GM23338 (cell line): ENCODE measurements at regions not wholly inside any gene's neighbourhood (a gene's known extent, or its start where the extent isn't known, plus 50 kb on each side); places are given as distances from the start of the nearest gene placed in this dataset.

Experiments used
- ATAC-seq: fragments of 200-7000 bp; cut with Tn5 transposase; 3 replicates; pipeline ENCODE4 v1.9.1; 2020
- DNase-seq: peaks from one replicate; pipeline ENCODE4 v3.0.0-alpha.2; 2015; ENCODE audit warnings: low spot score
- H2AFZ ChIP-seq: fragments of 200-600 bp; sonication (generic); 2 replicates; pipeline ENCODE4 v1.8.0; 2016; ENCODE audit warnings: antibody characterized with exemption, mild to moderate bottlenecking, moderate library complexity
- H3F3A ChIP-seq: fragments of 200-600 bp; sonication (generic); replicated peaks from 2 replicates; pipeline ENCODE4 v1.8.0; 2017; ENCODE audit warnings: antibody characterized with exemption, mixed run types, low read depth
- H3K27ac ChIP-seq: fragments of 200-600 bp; sonication (generic); 2 replicates; pipeline ENCODE4 v1.6.1; 2016; ENCODE audit warnings: low read depth
- H3K27me3 ChIP-seq: fragments of 200-600 bp; sonication (generic); 2 replicates; pipeline ENCODE4 v1.8.0; 2016; ENCODE audit warnings: mild to moderate bottlenecking, mixed run types, moderate library complexity; ENCODE audit not compliant: insufficient read depth
- H3K36me3 ChIP-seq: fragments of 200-600 bp; sonication (generic); 2 replicates; pipeline ENCODE4 v1.8.0; 2016; ENCODE audit warnings: mild to moderate bottlenecking; ENCODE audit not compliant: insufficient read depth
- H3K4me1 ChIP-seq: fragments of 200-600 bp; sonication (generic); 2 replicates; pipeline ENCODE4 v1.8.0; 2016; ENCODE audit warnings: mild to moderate bottlenecking, moderate library complexity; ENCODE audit not compliant: insufficient read depth
- H3K4me2 ChIP-seq: fragments of 200-600 bp; sonication (generic); 2 replicates; pipeline ENCODE4 v1.7.1; 2017; ENCODE audit warnings: mixed run types
- H3K4me3 ChIP-seq: fragments of 200-600 bp; sonication (generic); 2 replicates; pipeline ENCODE4 v1.6.1; 2016; ENCODE audit warnings: mixed run types
- H3K79me2 ChIP-seq: fragments of 200-600 bp; sonication (generic); replicated peaks from 2 replicates; pipeline ENCODE4 v1.8.0; 2017; ENCODE audit warnings: mild to moderate bottlenecking; ENCODE audit not compliant: insufficient read depth
- H3K9me2 ChIP-seq: fragments of 200-600 bp; sonication (generic); 2 replicates; pipeline ENCODE4 v1.8.0; 2017; ENCODE audit not compliant: insufficient read depth
- H4K20me1 ChIP-seq: fragments of 200-600 bp; sonication (generic); replicated peaks from 2 replicates; pipeline ENCODE4 v1.8.0; 2017; ENCODE audit warnings: mild to moderate bottlenecking; ENCODE audit not compliant: insufficient read depth
- H3K27ac Mint-ChIP-seq: 2 replicates; pipeline ENCODE4 v1.8.0; 2020; ENCODE audit warnings: inconsistent platforms, mild to moderate bottlenecking, moderate library complexity, mixed read lengths
- H3K27me3 Mint-ChIP-seq: 3 replicates; pipeline ENCODE4 v1.8.0; 2022; ENCODE audit warnings: low read depth, mild to moderate bottlenecking, moderate library complexity, mixed read lengths, inconsistent platforms; ENCODE audit not compliant: insufficient read depth, poor library complexity
- H3K36me3 Mint-ChIP-seq: 3 replicates; pipeline ENCODE4 v1.8.0; 2021; ENCODE audit warnings: low read depth, mild to moderate bottlenecking, inconsistent platforms, moderate library complexity, mixed read lengths
- H3K4me1 Mint-ChIP-seq: 3 replicates; pipeline ENCODE4 v1.8.0; 2020; ENCODE audit warnings: mild to moderate bottlenecking, inconsistent platforms, mixed read lengths
- H3K4me3 Mint-ChIP-seq: 3 replicates; pipeline ENCODE4 v1.8.0; 2021; ENCODE audit warnings: moderate library complexity, mild to moderate bottlenecking, inconsistent platforms, mixed read lengths
- H3K9me3 Mint-ChIP-seq: 3 replicates; pipeline ENCODE4 v1.8.0; 2020; ENCODE audit warnings: moderate library complexity, mild to moderate bottlenecking, inconsistent platforms, mixed read lengths
- CREB1 ChIP-seq: fragments of 250-450 bp; sonication (Bioruptor Pico); IDR thresholded peaks from 2 replicates; pipeline ENCODE4 v1.5.0; 2020; ENCODE audit warnings: low read depth, mild to moderate bottlenecking, moderate library complexity
- EZH2 ChIP-seq: fragments of 200-600 bp; sonication (generic); IDR thresholded peaks from one replicate; pipeline ENCODE4 v1.8.0; 2017; ENCODE audit warnings: antibody characterized with exemption, mild to moderate bottlenecking, low read depth; ENCODE audit not compliant: unreplicated experiment
- POLR2AphosphoS5 ChIP-seq: IDR thresholded peaks from 2 replicates; pipeline ENCODE4 v1.6.1; 2016; ENCODE audit warnings: antibody characterized with exemption, low read depth
- ZNF114 ChIP-seq: fragments of 250-450 bp; sonication (Bioruptor Pico); IDR thresholded peaks from 2 replicates; pipeline ENCODE4 v1.5.0; 2020; ENCODE audit warnings: mild to moderate bottlenecking, moderate library complexity
- ZNF331 ChIP-seq: fragments of 250-450 bp; sonication (Bioruptor Pico); IDR thresholded peaks from 2 replicates; pipeline ENCODE4 v1.5.0; 2020; ENCODE audit warnings: low read depth, mild to moderate bottlenecking, moderate library complexity
- TF ChIP-seq, protein P1 (sequence below): IDR thresholded peaks from 2 replicates; pipeline ENCODE4 v1.6.1; 2016; ENCODE audit warnings: antibody characterized with exemption
- TF ChIP-seq, protein P2 (sequence below), 2 experiments: fragments of 200-600 bp in 1 of 2; sonication (generic) in 1 of 2; conservative IDR thresholded peaks; 2 replicates each; pipeline versions ENCODE4 v1.5.1 to v1.6.1; 2016 to 2017; ENCODE audit warnings: antibody characterized with exemption in 2 of 2, low read depth in 2 of 2, mild to moderate bottlenecking in 2 of 2, moderate library complexity in 1 of 2
- TF ChIP-seq, protein P3 (sequence below): IDR thresholded peaks from one replicate; pipeline ENCODE4 v1.6.1; 2018; ENCODE audit warnings: antibody characterized with exemption; ENCODE audit not compliant: unreplicated experiment

DNA sequence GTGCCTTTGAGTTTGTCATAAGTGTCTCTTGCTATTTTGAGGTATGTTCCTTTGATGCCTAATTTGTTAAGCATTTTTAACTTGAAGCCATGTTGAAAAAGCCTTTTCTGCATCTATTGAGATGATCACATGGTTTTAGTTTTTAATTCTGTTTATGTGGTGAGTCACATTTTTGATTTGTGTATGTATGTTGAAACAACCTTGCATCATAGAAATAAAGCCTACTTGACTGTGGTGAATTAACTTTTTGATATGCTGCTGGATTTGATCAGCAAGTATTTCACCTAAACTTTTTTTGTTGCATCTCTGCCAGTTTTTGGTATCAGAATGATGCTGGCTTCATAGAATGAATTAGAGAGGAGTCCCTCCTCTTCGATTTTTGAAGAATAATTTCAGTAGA lies 469.7 kb downstream of the CDH2 start:
- peaks cover 13% of the 10 kb centered on the region; the same call in 2 of the 3 replicates for H3K9me3 Mint-ChIP-seq
- peaks cover 17% of the 10 kb centered on the region; the same call in 2 of the 3 replicates for H3K36me3 Mint-ChIP-seq
- peaks cover 2% of the 10 kb centered on the region for H3K27me3 Mint-ChIP-seq
- Histone ChIP-seq H3K27me3 (no peaks in the 10 kb centered on the region), H3K4me1 (peaks cover 15% of the 10 kb centered on the region), H3F3A (no peaks in the 10 kb centered on the region), H3K4me2 (no peak overlapping the region), H3K4me3 (no peak overlapping the region), H3K36me3 (no peaks in the 10 kb centered on the region), H4K20me1 (no peaks in the 10 kb centered on the region), H3K9me2 (0 out of 2 replicates have a peak, but pooled peaks cover 4% of the 10 kb centered on the region), H3K79me2 (no peaks in the 10 kb centered on the region), H2AFZ (no peak overlapping the region), H3K27ac (no peak overlapping the region)
- TF ChIP-seq, protein P1, sequence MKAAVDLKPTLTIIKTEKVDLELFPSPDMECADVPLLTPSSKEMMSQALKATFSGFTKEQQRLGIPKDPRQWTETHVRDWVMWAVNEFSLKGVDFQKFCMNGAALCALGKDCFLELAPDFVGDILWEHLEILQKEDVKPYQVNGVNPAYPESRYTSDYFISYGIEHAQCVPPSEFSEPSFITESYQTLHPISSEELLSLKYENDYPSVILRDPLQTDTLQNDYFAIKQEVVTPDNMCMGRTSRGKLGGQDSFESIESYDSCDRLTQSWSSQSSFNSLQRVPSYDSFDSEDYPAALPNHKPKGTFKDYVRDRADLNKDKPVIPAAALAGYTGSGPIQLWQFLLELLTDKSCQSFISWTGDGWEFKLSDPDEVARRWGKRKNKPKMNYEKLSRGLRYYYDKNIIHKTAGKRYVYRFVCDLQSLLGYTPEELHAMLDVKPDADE = no peak
- TF ChIP-seq, protein P2, sequence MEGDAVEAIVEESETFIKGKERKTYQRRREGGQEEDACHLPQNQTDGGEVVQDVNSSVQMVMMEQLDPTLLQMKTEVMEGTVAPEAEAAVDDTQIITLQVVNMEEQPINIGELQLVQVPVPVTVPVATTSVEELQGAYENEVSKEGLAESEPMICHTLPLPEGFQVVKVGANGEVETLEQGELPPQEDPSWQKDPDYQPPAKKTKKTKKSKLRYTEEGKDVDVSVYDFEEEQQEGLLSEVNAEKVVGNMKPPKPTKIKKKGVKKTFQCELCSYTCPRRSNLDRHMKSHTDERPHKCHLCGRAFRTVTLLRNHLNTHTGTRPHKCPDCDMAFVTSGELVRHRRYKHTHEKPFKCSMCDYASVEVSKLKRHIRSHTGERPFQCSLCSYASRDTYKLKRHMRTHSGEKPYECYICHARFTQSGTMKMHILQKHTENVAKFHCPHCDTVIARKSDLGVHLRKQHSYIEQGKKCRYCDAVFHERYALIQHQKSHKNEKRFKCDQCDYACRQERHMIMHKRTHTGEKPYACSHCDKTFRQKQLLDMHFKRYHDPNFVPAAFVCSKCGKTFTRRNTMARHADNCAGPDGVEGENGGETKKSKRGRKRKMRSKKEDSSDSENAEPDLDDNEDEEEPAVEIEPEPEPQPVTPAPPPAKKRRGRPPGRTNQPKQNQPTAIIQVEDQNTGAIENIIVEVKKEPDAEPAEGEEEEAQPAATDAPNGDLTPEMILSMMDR (conservative IDR thresholded peaks at IDR 0.05; ENCODE audit: low read depth in 2 of 2) = no peak
- TF ChIP-seq EZH2 = no peak
- TF ChIP-seq, protein P3, sequence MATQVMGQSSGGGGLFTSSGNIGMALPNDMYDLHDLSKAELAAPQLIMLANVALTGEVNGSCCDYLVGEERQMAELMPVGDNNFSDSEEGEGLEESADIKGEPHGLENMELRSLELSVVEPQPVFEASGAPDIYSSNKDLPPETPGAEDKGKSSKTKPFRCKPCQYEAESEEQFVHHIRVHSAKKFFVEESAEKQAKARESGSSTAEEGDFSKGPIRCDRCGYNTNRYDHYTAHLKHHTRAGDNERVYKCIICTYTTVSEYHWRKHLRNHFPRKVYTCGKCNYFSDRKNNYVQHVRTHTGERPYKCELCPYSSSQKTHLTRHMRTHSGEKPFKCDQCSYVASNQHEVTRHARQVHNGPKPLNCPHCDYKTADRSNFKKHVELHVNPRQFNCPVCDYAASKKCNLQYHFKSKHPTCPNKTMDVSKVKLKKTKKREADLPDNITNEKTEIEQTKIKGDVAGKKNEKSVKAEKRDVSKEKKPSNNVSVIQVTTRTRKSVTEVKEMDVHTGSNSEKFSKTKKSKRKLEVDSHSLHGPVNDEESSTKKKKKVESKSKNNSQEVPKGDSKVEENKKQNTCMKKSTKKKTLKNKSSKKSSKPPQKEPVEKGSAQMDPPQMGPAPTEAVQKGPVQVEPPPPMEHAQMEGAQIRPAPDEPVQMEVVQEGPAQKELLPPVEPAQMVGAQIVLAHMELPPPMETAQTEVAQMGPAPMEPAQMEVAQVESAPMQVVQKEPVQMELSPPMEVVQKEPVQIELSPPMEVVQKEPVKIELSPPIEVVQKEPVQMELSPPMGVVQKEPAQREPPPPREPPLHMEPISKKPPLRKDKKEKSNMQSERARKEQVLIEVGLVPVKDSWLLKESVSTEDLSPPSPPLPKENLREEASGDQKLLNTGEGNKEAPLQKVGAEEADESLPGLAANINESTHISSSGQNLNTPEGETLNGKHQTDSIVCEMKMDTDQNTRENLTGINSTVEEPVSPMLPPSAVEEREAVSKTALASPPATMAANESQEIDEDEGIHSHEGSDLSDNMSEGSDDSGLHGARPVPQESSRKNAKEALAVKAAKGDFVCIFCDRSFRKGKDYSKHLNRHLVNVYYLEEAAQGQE = no peak
- peaks cover 11% of the 10 kb centered on the region for H3K4me1 Mint-ChIP-seq
- DNase-seq (no peak), ATAC-seq (no peak)
- no peak overlapping the region for H3K4me3 Mint-ChIP-seq
- H3K27ac Mint-ChIP-seq = no peak overlapping the region

DNA sequence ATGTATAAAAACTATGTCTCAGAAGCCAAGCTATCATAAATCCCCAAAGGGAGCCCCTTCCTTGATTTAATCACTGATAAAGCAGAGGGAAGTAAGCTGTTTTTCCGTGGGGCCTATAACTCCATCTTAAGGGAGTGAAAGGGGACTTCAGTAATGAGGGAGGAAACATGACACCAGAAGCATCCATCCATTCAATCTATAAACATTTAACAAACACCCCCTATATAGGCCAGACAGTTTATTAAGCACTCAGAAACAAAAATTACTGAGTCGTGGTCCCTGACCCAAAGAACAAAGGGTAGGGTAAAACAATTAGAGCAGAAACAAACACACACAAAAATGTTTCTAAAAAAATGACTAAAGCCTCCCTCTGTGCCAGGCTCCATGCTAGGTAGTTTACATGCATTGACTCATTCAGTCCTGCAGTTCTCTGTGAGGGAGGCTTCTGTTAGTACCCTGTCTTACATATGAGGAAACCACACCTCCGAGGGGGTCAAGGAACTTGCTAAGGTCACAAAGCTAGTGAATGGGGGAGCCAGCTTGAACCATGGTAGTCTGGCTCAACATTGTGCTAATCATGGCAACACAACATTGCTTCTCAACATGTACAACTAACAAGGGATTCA lies 472.1 kb downstream of the CDH2 start:
- peak overlapping the region; percentile 68; the same call in 1 of the 2 replicates for H2AFZ ChIP-seq
- no peak overlapping the region for H3K27ac ChIP-seq
- H3K36me3 Mint-ChIP-seq = peaks cover 12% of the 10 kb centered on the region; the same call in 2 of the 3 replicates
- H3K36me3 ChIP-seq = no peaks in the 10 kb centered on the region
- DNase-seq (no peak), ATAC-seq (peak; percentile 68)
- H3K4me3 Mint-ChIP-seq = no peak overlapping the region
- H3K27me3 Mint-ChIP-seq = peaks cover 2% of the 10 kb centered on the region
- no peak overlapping the region for H3K4me3 ChIP-seq
- no peak overlapping the region for H3K27ac Mint-ChIP-seq
- H3K4me1 Mint-ChIP-seq = peaks cover 5% of the 10 kb centered on the region; the same call in 2 of the 3 replicates
- peak overlapping the region; percentile 36; the same call in 1 of the 2 replicates for H3K4me2 ChIP-seq
- no peaks in the 10 kb centered on the region for H3K27me3 ChIP-seq
- peaks cover 8% of the 10 kb centered on the region; the same call in 2 of the 3 replicates for H3K9me3 Mint-ChIP-seq
- no peaks in the 10 kb centered on the region for H3F3A ChIP-seq
- H3K9me2 ChIP-seq = 0 out of 2 replicates have a peak, but pooled peaks cover 4% of the 10 kb centered on the region
- H3K4me1 ChIP-seq = 0 out of 2 replicates have a peak, but pooled peaks cover 6% of the 10 kb centered on the region
- no peaks in the 10 kb centered on the region for H3K79me2 ChIP-seq
- no peaks in the 10 kb centered on the region for H4K20me1 ChIP-seq
- TF ChIP-seq, protein P1 = no peak
- no peak for TF ChIP-seq CREB1 (CRISPR knock-in tag)
- TF ChIP-seq, protein P3 = no peak
- no peak for TF ChIP-seq ZNF331 (CRISPR knock-in tag)
- TF ChIP-seq ZNF114 (CRISPR knock-in tag) = no peak
- TF ChIP-seq, protein P2 (conservative IDR thresholded peaks at IDR 0.05; ENCODE audit: low read depth in 2 of 2) = no peak
- no peak for TF ChIP-seq EZH2
- TF ChIP-seq POLR2AphosphoS5 = no peak
